Neural cell (in vitro differentiated cells): ENCODE measurements at regions not wholly inside any gene's neighbourhood (a gene's known extent, or its start where the extent isn't known, plus 50 kb on each side); places are given as distances from the start of the nearest gene placed in this dataset.

ENCODE experiments used
- CTCF ChIP-seq: fragments of 450-650 bp; IDR thresholded peaks from 2 replicates; pipeline ENCODE4 v1.5.1; 2014; ENCODE audit warnings: antibody characterized with exemption, mild to moderate bottlenecking, moderate library complexity; ENCODE audit not compliant: poor library complexity, severe bottlenecking
- EP300 ChIP-seq: fragments of 450-650 bp; conservative IDR thresholded peaks from 2 replicates; pipeline ENCODE4 v1.6.1; 2014; ENCODE audit warnings: antibody characterized with exemption, mild to moderate bottlenecking, moderate library complexity; ENCODE audit not compliant: poor library complexity, severe bottlenecking
- EZH2 ChIP-seq: fragments of 200-600, 300-800 bp; shearing (Covaris generic), sonication (generic); IDR thresholded peaks from 2 replicates; pipeline ENCODE4 v1.6.1; 2014; ENCODE audit warnings: antibody characterized with exemption, low read length, borderline replicate concordance, mild to moderate bottlenecking; ENCODE audit not compliant: insufficient read depth, poor library complexity, severe bottlenecking
- MXI1 ChIP-seq: fragments of 450-650 bp; conservative IDR thresholded peaks from 2 replicates; pipeline ENCODE4 v1.6.1; 2014; ENCODE audit warnings: antibody characterized with exemption, mild to moderate bottlenecking; ENCODE audit not compliant: poor library complexity, severe bottlenecking
- POLR2AphosphoS5 ChIP-seq: IDR thresholded peaks from 2 replicates; pipeline ENCODE4 v1.6.1; 2012
- REST ChIP-seq: IDR thresholded peaks from 2 replicates; pipeline ENCODE4 v1.6.1; 2012; ENCODE audit warnings: borderline replicate concordance
- SMC3 ChIP-seq: fragments of 450-650 bp; conservative IDR thresholded peaks from 2 replicates; pipeline ENCODE4 v1.6.1; 2014; ENCODE audit warnings: antibody characterized with exemption, mild to moderate bottlenecking, moderate library complexity; ENCODE audit not compliant: poor library complexity
- TAF1 ChIP-seq: IDR thresholded peaks from 2 replicates; pipeline ENCODE4 v1.6.1; 2012; ENCODE audit warnings: low read depth

GRCh38 chr12:116429826-116430360, 129.3 kb upstream of the MAP1LC3B2 start:
- no peak for TF ChIP-seq CTCF
- no peak for TF ChIP-seq SMC3
- no peak for TF ChIP-seq TAF1
- TF ChIP-seq EP300: no peak
- no peak for TF ChIP-seq REST
- no peak for TF ChIP-seq MXI1
- no peak for TF ChIP-seq EZH2
- TF ChIP-seq POLR2AphosphoS5: no peak
